Body of pancreas (tissue), 4 donors: ENCODE measurements at regions not wholly inside any gene's neighbourhood (a gene's known extent, or its start where the extent isn't known, plus 50 kb on each side); places are given as distances from the start of the nearest gene placed in this dataset.

Experiments
- ATAC-seq: fragments of 150-250 bp; one replicate; pipeline ENCODE4 v1.9.1; 2016
- DNase-seq, 4 donors: peaks; one replicate each; pipeline ENCODE4 v3.0.0-alpha.2; 2019
- H3K27ac ChIP-seq, 4 donors: fragments of 200-600 bp; sonication (generic); 1 replicate in 3 of 4; 2 replicates in 1 of 4; pipeline versions ENCODE4 v1.5.1 to v1.6.1; 2016 to 2019; ENCODE audit warnings: mild to moderate bottlenecking in 1 of 4, mixed read lengths in 1 of 4, moderate library complexity in 1 of 4
- H3K27me3 ChIP-seq, 2 donors: fragments of 200-600 bp; sonication (generic); one replicate each; pipeline ENCODE4 v1.6.0; 2016; ENCODE audit warnings: mild to moderate bottlenecking in 1 of 2
- H3K36me3 ChIP-seq, 2 donors: fragments of 200-600 bp; sonication (generic); replicated peaks in 1 of 2; 2 replicates each; pipeline ENCODE4 v1.5.1; 2016; ENCODE audit warnings: low read depth in 2 of 2; ENCODE audit not compliant: insufficient read depth in 1 of 2
- H3K4me1 ChIP-seq: fragments of 200-600 bp; sonication (generic); one replicate; pipeline ENCODE4 v1.6.0; 2016
- H3K4me3 ChIP-seq, 2 donors: fragments of 200-600 bp; sonication (generic); 1 replicate in 1 of 2; 2 replicates in 1 of 2; pipeline ENCODE4 v1.5.1; 2016 to 2019
- H3K9me3 ChIP-seq, 3 donors: fragments of 200-600 bp; sonication (generic); 1 replicate in 2 of 3; 2 replicates in 1 of 3; pipeline ENCODE4 v1.5.1; 2016
- POLR2A ChIP-seq, 3 donors: fragments of 450-650 bp; IDR thresholded peaks; one replicate each; pipeline ENCODE4 v1.6.1; 2016; ENCODE audit warnings: antibody characterized with exemption in 3 of 3, mild to moderate bottlenecking in 2 of 3
- WGBS, 2 donors: methylation state at CpG; one replicate each; pipeline ENCODE4 v1.1.5; 2017; 5-methylcytosine and 5-hydroxymethylcytosine counted together
- intact Hi-C: fragments of 100-400 bp; cut with DNase I; formaldehyde crosslinking; loops from one replicate; pipeline ENCODE4 v1.15.1; 2023
- TF ChIP-seq, protein P1 (sequence below), 7 experiments: fragments of 450-650 bp in 4 of 7; fragments of 200-600 bp in 3 of 7; sonication (generic) in 3 of 7; IDR thresholded peaks; one replicate each; pipeline ENCODE4 v1.5.1; 2016 to 2019; ENCODE audit warnings: antibody characterized with exemption in 7 of 7

DNA sequence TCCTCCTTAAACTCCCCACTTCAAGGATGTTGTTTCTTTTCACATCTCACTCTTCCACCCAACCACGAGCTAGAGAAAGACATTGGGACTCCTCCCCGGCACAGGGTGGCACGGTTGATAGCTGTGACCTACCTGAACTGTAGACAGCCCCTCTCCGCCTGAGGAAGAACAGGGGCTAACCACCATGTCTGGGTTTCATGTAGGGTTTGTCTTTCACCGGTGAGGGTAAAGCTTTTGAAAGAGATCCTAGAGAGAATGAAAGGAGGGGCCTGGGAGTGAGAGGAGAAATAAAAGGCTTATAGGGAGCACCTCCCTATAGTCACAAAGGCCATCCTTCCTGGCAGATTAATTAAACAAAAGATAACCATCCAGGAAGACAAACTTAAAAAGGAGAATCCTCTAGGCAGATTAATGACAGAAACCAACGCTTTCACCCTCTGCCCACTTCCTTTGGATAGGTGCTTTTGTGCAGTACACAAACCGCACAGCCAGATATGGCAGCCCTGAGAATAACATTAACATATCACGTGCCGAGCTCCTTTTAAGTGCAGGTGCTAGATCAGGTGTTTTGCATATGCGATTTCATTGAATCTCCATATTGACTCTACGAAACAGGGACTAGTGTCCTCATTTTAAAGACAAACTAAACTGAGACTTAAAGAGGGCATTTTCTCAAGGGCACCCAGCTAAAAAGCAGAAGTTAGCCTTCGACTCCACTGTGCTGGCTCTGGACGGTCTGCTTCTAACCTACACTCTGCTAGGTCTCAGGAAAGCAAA lies 178.1 kb upstream of the RUNX1 start:
- TF ChIP-seq, protein P1, sequence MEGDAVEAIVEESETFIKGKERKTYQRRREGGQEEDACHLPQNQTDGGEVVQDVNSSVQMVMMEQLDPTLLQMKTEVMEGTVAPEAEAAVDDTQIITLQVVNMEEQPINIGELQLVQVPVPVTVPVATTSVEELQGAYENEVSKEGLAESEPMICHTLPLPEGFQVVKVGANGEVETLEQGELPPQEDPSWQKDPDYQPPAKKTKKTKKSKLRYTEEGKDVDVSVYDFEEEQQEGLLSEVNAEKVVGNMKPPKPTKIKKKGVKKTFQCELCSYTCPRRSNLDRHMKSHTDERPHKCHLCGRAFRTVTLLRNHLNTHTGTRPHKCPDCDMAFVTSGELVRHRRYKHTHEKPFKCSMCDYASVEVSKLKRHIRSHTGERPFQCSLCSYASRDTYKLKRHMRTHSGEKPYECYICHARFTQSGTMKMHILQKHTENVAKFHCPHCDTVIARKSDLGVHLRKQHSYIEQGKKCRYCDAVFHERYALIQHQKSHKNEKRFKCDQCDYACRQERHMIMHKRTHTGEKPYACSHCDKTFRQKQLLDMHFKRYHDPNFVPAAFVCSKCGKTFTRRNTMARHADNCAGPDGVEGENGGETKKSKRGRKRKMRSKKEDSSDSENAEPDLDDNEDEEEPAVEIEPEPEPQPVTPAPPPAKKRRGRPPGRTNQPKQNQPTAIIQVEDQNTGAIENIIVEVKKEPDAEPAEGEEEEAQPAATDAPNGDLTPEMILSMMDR (IDR thresholded peaks at IDR 0.05), result no peak
- H3K36me3 ChIP-seq, result no peaks in the 10 kb centered on the region
- intact Hi-C loops, result no loop called here
- no peak overlapping the region for H3K27ac ChIP-seq
- H3K4me1 ChIP-seq, result no peaks in the 10 kb centered on the region
- ATAC-seq (no peak), DNase-seq (no peak)
- 70 to 82% methylated on average over 13 of the region's 13 CpGs for WGBS, 2 donors
- H3K27me3 ChIP-seq, result no peaks in the 10 kb centered on the region
- H3K4me3 ChIP-seq, result no peak overlapping the region
- no peaks in the 10 kb centered on the region for H3K9me3 ChIP-seq

DNA sequence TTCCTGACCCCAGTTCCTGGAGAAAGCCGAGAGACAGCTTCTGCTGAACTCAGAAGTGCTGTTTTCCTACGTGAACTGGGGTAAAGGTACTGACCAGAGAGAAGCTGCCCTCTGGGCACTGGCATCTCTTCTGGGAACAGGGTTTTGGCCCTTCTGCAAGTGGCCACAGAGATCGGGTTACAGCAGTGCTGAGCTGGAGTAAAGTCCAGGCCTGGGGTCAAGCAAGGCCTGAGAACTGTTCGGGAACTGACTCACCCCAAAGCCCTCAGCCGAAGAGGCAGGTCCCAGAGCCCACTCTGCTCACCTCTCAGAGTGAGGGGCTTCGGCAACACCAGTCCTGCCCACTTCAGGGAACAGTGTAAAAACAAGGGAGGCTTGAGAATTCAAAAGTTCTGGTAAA lies 177.2 kb upstream of the RUNX1 start:
- H3K27me3 ChIP-seq, result no peaks in the 10 kb centered on the region
- intact Hi-C loops, result no loop called here
- 71 to 72% methylated on average over 6 of the region's 6 CpGs for WGBS, 2 donors
- H3K27ac ChIP-seq, result no peak overlapping the region
- no peaks in the 10 kb centered on the region for H3K36me3 ChIP-seq
- DNase-seq (no peak), ATAC-seq (no peak)
- H3K9me3 ChIP-seq, result no peaks in the 10 kb centered on the region
- H3K4me3 ChIP-seq, result no peak overlapping the region
- H3K4me1 ChIP-seq, result no peaks in the 10 kb centered on the region
- TF ChIP-seq, protein P1 (IDR thresholded peaks at IDR 0.05), result no peak
- TF ChIP-seq POLR2A (IDR thresholded peaks at IDR 0.05), result no peak

DNA sequence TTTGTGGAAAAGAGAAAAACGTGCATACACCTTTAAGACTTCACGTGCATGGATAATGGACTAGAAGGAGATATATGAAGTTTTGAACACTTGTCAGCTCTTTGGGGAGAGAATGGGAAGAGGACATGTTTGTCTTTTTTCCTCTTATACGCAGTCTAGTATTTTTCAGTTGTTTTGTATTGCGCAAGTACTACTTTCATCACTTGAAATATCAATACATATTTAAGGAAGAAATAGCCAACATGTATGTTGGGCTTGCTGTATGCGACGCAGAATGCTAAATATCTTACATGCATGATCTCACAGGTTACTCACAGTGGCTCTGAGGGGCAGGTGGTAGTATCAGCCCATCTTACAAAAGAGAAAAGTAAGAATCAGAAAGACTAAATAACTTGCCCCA lies 176.5 kb upstream of the RUNX1 start:
- TF ChIP-seq, protein P1 (IDR thresholded peaks at IDR 0.05), result no peak
- no peak for TF ChIP-seq POLR2A (IDR thresholded peaks at IDR 0.05)
- H3K36me3 ChIP-seq, result no peaks in the 10 kb centered on the region
- H3K4me3 ChIP-seq, result no peak overlapping the region
- no peak overlapping the region for H3K27ac ChIP-seq
- no peaks in the 10 kb centered on the region for H3K9me3 ChIP-seq
- no peaks in the 10 kb centered on the region for H3K27me3 ChIP-seq
- ATAC-seq (no peak), DNase-seq (no peak)
- intact Hi-C loops, result no loop called here
- 79 to 82% methylated on average over 6 of the region's 6 CpGs for WGBS, 2 donors
- H3K4me1 ChIP-seq, result no peaks in the 10 kb centered on the region

DNA sequence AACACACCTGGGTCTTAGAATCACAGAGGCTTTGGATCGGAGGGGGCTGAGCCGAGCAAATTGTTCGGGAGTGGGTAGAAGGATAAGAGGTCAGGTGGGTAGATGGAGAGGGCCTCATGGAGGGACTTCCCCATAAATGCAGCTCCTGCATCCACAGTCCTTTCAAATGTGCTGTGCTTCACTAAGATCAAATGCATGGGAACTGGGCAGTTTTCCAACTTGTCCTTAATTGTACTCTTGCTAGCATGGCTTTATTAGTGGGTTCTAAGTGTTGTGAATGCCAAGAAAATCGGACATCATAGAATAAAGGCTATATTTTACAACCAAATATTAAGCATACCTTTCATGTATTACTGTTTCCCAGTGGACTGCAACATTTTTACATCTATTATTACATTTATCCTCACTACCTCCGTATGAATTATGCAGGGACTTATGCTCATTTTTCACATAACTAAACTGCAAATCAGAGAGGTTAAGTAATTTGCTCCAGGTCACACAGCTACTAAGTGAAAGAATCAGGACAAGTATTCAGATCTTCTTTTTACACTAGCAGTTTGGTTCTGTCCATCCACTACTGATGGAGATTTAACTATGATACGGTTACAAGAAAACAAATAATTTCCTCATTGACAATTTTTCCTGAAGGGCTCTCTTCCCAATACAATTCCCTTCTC lies 174.5 kb upstream of the RUNX1 start:
- no peaks in the 10 kb centered on the region for H3K27me3 ChIP-seq
- no peak for DNase-seq
- H3K36me3 ChIP-seq, result no peaks in the 10 kb centered on the region
- no peak overlapping the region for H3K4me3 ChIP-seq
- H3K4me1 ChIP-seq, result no peaks in the 10 kb centered on the region
- intact Hi-C loops, result no loop called here
- H3K27ac ChIP-seq, result no peak overlapping the region
- no peak for ATAC-seq
- TF ChIP-seq, protein P1 (IDR thresholded peaks at IDR 0.05), result no peak
- TF ChIP-seq POLR2A (IDR thresholded peaks at IDR 0.05), result no peak
- H3K9me3 ChIP-seq, result no peaks in the 10 kb centered on the region
- 65 to 68% methylated on average over 6 of the region's 6 CpGs for WGBS, 2 donors
